Amygdala (tissue), 56 donors: ENCODE measurements at regions not wholly inside any gene's neighbourhood (a gene's known extent, or its start where the extent isn't known, plus 50 kb on each side); places are given as distances from the start of the nearest gene placed in this dataset.

Experiments
- DNase-seq, 56 donors: peaks; one replicate each; lab custom pipeline; 2025; lab: John Stamatoyannopoulos, UW

DNA sequence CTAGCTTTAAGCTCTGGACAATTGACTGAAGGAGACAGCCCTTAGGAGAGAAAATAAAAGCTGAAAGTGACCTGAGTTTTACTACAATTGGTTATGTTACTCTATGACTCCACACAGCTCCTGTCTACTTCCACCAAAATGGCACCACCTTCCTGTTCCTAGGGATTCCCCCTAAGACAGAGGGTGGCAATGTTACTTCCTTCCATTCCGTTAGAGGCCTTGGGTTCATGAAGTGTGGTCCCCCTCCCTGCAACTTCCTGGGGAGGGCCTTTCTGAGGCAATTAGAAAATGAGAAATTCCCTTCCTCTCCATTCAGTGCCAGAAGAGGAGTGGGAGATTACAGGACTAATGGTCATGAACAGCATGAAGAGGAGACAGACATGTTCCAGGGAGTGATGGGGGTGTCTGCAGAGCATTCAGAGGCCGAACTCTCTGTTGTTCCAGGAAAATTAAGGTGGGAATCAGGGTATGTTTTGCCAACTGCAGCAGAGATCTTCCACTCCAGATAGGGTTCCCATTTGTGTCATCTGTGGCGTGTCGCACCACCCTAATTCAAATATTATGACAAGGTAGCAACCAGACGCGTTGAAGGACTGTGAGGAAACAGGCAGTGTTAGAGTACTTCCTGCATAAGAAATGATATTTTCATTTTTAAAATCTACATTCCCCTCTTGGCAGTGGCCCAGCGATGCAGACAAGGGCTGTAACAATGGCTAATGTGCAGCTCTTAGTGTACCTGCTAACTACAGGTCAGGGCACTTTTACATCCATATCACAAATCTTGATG, 53.1 kb upstream of the TRIM67 start:
- no peak for DNase-seq

- no peak for DNase-seq
These were observed 54.1 kb upstream of the TRIM67 start for GRCh38 chr1:231107600-231108326.

GRCh38 chr1:231107151-231107550, 54.7 kb upstream of the TRIM67 start:
- no peak for DNase-seq

- DNase-seq, result no peak
These were observed 55.5 kb upstream of the TRIM67 start for GRCh38 chr1:231106347-231106746.

DNA sequence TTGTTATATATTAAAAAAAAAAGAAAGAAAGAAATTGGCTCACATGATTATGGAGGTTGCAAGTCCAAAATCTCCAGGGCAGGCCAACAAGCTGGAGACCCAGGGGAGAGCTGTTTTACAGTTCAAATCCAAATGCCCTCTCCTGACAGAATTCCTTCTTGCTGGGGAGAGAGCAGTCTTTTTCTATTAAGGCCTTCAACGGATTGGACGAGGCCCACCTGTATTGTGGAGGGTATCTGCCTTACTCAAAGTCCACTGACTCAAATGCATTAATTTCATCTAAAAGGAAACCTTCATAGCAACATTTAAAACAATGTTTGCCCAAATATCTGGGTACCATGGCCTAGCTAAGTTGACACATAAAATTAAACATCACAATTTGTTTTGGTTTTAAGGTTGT, 56.9 kb upstream of the TRIM67 start:
- DNase-seq, result no peak

GRCh38 chr1:231103961-231104360, 57.9 kb upstream of the TRIM67 start:
- no peak for DNase-seq

DNA sequence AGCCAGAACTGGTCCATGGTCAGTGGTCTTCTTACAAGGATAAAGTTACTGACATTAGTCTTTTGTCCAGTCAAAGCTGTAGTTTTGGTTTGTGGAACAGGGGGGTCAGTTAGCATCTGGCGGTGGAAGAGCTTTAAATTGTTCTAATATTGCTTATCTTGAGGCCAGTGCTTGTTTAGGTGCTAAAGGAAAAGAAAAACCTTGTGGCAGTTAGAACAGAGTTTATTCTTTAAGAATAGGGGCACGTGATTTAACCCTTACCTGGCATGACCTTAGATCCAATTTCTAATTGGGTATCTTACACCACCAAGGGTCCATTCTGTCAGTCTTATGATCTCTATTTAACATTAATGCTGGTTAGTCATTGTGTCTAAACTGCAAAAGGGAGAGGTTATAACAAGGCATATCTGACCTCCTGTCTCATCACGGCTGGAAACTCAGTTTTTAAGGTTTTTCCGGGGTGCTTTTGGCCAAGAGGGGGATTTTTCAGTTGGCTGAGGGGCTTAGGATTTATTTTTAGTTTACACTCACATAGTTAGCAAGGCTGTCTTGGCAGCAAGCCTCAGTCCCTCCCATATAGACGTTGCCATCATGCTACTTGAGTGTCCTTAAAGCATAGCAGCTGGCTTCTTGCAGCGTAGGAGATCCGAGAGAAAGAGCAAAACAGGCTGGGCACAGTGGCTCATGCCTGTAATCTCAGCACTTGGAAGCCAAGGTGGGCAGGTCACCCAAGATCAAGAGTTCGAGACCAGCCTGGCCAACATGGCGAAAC, 60.1 kb upstream of the FAM89A start:
- DNase-seq, result no peak

DNA sequence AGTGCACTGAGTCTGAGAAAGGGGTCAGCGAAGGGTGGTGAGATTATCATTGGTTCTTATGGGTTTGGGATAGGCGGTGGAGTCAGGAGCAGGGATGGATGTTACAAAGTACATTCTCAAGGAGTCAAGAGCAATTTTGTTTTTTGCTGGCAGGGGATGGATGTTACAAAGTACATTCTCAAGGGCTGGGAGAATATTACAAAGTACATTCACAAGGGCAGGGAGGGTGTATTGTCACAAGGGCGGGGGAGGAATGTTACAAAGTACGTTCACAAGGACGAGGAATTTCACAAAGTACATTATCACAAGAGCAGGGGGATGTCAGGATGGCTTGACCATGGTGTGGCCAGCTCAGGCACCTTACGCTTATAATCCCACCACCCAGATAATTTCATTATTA, 59.3 kb upstream of the FAM89A start:
- DNase-seq, result no peak

DNA sequence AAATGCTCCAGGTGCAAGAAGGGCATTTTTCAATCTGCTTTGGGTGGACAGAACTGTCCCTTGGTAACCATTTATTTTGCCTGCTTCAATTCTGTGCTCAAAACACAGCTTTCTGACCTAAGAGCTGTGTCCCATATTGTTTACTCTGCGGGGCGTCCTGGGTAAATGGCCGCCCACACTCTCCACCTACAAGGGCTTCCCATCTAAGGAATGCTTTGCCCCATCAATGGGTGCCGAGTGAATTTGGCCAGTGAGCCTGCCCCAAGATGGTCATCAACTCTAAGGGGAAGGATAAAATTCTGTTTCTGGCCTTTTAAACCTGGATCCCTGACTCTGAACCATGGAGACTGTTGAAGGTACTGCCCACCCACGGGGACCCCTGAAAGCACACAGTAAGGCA, 55.5 kb upstream of the FAM89A start:
- no peak for DNase-seq

GRCh38 chr1:231094421-231094820, 54.4 kb upstream of the FAM89A start:
- DNase-seq, result no peak

DNA sequence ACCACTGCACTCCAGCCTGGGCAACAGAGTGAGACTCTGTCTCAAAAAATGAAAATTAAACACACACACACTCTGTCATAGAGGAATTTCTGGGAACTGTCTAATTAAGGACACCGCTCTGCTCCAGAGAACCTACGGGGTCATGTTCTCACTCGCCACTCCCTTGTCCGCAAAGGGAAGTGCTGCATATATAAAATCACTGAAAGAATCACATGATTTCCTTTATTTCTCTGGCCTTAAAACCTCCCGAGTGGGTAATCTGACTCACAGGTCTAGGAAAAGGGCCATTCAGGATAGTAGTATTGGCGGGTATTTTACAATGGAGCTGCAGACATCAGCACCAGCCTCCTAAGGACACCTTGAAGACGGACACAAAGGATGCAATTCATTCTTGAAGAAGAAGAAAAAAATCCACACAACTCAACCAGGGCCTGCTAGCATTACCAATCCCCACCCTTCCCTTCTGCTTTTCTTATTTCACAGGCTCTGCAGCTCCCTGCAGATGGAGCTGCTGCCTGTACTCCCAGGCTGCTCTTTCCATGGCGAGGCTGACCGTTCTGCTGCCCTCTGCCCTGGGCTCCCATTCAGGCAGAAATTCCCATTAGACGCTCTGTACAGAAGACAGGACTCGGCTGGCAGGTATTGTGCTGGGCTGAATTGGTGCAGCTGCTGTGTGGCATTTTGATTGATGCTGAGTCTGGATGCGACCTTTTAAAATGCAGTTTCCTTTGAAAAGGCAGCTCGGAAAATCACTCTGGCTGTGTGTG, 53.3 kb upstream of the FAM89A start:
- DNase-seq, result peak in 36 of 56 donors; percentile 2 to 68 (median 23)

DNA sequence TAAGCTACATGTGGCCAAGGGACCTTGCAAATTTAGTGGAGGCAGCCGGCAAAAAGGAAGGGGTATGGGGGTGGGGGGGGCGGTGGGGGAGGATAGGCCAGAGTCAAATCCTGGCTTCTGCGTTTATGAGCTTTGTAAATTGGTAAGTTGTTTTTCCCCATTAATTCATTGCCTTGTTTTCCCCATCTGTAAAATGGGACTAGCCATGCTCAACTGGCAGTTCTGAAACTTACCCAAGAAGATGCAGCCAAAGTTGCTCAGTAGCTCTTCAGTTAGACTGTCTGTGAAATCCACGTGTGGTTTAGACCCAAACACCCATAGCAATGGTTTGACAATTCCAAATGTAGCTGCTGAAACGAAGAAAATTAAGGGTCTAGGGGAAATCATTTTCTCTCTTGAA, 52.3 kb upstream of the FAM89A start:
- DNase-seq, result no peak

DNA sequence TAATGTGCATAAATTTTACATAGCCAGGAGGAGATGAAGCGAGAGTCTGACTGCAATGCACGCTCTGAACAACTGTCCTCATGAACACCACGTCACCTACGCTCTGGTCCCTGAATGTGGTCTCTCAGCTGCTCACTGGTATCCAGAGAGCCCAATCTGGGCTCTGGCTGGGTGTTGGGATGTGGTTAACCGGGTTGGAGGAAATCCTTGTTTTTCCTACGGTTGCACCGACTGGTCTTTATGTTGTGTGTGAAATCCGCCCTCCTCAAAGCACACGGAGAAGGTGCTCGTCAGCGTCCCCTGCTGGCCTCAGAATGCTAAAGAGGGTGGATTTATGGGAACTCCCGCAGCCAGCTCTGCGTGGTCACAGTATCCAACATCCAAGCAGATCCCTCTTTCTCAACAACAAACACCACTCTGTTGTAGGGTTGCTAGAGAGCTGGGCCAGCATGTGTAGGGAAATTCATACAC, 51.8 kb upstream of the FAM89A start:
- DNase-seq, result peak in 1 of 56 donors; percentile 5

DNA sequence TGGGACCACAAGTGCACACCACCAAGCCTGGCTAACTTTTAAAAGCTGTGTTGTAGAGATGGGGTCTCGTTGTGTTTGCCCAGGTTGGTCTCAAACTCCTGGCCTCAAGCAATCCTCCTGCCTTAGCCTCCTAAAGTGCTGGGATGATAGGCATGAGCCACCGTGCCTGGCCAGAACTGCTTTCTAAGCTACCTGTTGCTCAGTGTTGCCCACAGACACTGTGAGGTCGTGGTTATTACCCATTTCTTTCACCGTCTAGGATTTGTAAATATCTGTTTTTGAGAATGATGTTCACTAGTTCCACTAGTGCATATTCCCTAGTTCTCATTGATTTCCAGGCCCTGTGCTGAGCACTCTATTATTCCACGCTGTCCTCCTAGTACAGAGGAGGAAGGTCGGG, 51.4 kb upstream of the FAM89A start:
- DNase-seq, result no peak
